Heart left ventricle (tissue), 13 donors: ENCODE measurements at regions not wholly inside any gene's neighbourhood (a gene's known extent, or its start where the extent isn't known, plus 50 kb on each side); places are given as distances from the start of the nearest gene placed in this dataset.

ENCODE experiments used
- CTCF ChIP-seq, 12 donors: fragments of 200-600 bp; sonication (generic) in 4 of 12; IDR thresholded peaks; one replicate each; pipeline versions ENCODE4 v1.5.0 to v1.8.0; 2018 to 2022; ENCODE audit warnings: antibody characterized with exemption in 12 of 12, mild to moderate bottlenecking in 5 of 12
- POLR2A ChIP-seq, 2 donors: fragments of 450-650 bp; IDR thresholded peaks; one replicate each; pipeline ENCODE4 v1.6.1; 2017; ENCODE audit warnings: antibody characterized with exemption in 2 of 2, mild to moderate bottlenecking in 2 of 2, moderate library complexity in 2 of 2
- donor health status: ischemic (EF 13 %, LVEDD 7.1; RV severe dilation, severe dysfunction).
- donor health status: DM: no; HTN: yes; CAD: no.
- donor health status: DM: no; HTN: no; CAD: no.
- donor health status: ischemic (EF 25% LVEDD 6.9; RV normal size, moderate dysfunction).
- donor health status: ischemic (EF 25% LVEDD 5.7; RV mildly dilated, moderate dysfunction).
- donor health status: ischemic (EF 35%, LVEDD 5.7; RV mildly dilated, moderate dysfunction).
- donor health status: nonischemic (EF 11% LVEDD 7.7; RV severe dilation, severe dysfunction).
- donor health status: DM: yes; HTN: yes; CAD: no.
- donor health status: PGD.
- donor health status: ischemic (EF 29% LVEDD 5.4; RV normal size, mild dysfunction).
- donor health status: nonischemic (EF 23%, LVEDD 6.1; RV moderate dilation, normal function).

GRCh38 chr3:168197162-168197561 lies 101.4 kb upstream of the GOLIM4 start:
- TF ChIP-seq CTCF (IDR thresholded peaks at IDR 0.05) (no peak), POLR2A (IDR thresholded peaks at IDR 0.05) (no peak)
